K562 (cell line): ENCODE measurements at regions not wholly inside any gene's neighbourhood (a gene's known extent, or its start where the extent isn't known, plus 50 kb on each side); places are given as distances from the start of the nearest gene placed in this dataset.

Source experiments
- ARID1B ChIP-seq: fragments of 450-650 bp; IDR thresholded peaks from 2 replicates; pipeline ENCODE4 v1.6.1; 2016; ENCODE audit warnings: antibody characterized with exemption, mild to moderate bottlenecking, inconsistent platforms
- FOXK2 ChIP-seq, 2 experiments: fragments of 450-650 bp; IDR thresholded peaks in 1 of 2; conservative IDR thresholded peaks in 1 of 2; 2 replicates each; pipeline ENCODE4 v1.6.1; 2016; ENCODE audit warnings: low read depth in 2 of 2, mild to moderate bottlenecking in 1 of 2
- ZNF785 ChIP-seq: fragments of 250-450 bp; sonication (Bioruptor Pico); IDR thresholded peaks from 2 replicates; pipeline ENCODE4 v1.4.0; 2020; ENCODE audit warnings: mild to moderate bottlenecking
- TF ChIP-seq, protein P1 (sequence below): fragments of 200-600 bp; sonication (generic); IDR thresholded peaks from one replicate; pipeline ENCODE4 v1.6.1; 2012; ENCODE audit warnings: mild to moderate bottlenecking, low read depth, low read length, inconsistent platforms

- TF ChIP-seq, protein P1, sequence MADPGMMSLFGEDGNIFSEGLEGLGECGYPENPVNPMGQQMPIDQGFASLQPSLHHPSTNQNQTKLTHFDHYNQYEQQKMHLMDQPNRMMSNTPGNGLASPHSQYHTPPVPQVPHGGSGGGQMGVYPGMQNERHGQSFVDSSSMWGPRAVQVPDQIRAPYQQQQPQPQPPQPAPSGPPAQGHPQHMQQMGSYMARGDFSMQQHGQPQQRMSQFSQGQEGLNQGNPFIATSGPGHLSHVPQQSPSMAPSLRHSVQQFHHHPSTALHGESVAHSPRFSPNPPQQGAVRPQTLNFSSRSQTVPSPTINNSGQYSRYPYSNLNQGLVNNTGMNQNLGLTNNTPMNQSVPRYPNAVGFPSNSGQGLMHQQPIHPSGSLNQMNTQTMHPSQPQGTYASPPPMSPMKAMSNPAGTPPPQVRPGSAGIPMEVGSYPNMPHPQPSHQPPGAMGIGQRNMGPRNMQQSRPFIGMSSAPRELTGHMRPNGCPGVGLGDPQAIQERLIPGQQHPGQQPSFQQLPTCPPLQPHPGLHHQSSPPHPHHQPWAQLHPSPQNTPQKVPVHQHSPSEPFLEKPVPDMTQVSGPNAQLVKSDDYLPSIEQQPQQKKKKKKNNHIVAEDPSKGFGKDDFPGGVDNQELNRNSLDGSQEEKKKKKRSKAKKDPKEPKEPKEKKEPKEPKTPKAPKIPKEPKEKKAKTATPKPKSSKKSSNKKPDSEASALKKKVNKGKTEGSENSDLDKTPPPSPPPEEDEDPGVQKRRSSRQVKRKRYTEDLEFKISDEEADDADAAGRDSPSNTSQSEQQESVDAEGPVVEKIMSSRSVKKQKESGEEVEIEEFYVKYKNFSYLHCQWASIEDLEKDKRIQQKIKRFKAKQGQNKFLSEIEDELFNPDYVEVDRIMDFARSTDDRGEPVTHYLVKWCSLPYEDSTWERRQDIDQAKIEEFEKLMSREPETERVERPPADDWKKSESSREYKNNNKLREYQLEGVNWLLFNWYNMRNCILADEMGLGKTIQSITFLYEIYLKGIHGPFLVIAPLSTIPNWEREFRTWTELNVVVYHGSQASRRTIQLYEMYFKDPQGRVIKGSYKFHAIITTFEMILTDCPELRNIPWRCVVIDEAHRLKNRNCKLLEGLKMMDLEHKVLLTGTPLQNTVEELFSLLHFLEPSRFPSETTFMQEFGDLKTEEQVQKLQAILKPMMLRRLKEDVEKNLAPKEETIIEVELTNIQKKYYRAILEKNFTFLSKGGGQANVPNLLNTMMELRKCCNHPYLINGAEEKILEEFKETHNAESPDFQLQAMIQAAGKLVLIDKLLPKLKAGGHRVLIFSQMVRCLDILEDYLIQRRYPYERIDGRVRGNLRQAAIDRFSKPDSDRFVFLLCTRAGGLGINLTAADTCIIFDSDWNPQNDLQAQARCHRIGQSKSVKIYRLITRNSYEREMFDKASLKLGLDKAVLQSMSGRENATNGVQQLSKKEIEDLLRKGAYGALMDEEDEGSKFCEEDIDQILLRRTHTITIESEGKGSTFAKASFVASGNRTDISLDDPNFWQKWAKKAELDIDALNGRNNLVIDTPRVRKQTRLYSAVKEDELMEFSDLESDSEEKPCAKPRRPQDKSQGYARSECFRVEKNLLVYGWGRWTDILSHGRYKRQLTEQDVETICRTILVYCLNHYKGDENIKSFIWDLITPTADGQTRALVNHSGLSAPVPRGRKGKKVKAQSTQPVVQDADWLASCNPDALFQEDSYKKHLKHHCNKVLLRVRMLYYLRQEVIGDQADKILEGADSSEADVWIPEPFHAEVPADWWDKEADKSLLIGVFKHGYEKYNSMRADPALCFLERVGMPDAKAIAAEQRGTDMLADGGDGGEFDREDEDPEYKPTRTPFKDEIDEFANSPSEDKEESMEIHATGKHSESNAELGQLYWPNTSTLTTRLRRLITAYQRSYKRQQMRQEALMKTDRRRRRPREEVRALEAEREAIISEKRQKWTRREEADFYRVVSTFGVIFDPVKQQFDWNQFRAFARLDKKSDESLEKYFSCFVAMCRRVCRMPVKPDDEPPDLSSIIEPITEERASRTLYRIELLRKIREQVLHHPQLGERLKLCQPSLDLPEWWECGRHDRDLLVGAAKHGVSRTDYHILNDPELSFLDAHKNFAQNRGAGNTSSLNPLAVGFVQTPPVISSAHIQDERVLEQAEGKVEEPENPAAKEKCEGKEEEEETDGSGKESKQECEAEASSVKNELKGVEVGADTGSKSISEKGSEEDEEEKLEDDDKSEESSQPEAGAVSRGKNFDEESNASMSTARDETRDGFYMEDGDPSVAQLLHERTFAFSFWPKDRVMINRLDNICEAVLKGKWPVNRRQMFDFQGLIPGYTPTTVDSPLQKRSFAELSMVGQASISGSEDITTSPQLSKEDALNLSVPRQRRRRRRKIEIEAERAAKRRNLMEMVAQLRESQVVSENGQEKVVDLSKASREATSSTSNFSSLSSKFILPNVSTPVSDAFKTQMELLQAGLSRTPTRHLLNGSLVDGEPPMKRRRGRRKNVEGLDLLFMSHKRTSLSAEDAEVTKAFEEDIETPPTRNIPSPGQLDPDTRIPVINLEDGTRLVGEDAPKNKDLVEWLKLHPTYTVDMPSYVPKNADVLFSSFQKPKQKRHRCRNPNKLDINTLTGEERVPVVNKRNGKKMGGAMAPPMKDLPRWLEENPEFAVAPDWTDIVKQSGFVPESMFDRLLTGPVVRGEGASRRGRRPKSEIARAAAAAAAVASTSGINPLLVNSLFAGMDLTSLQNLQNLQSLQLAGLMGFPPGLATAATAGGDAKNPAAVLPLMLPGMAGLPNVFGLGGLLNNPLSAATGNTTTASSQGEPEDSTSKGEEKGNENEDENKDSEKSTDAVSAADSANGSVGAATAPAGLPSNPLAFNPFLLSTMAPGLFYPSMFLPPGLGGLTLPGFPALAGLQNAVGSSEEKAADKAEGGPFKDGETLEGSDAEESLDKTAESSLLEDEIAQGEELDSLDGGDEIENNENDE = no peak
- no peak for TF ChIP-seq FOXK2 (conservative IDR thresholded peaks at IDR 0.05 in 1 of 2, IDR thresholded peaks at IDR 0.05 in 1 of 2; ENCODE audit: low read depth in 2 of 2)
- TF ChIP-seq ARID1B = no peak
- TF ChIP-seq ZNF785 = no peak
Observed at GRCh38 chr12:73106296-73106695, 834.1 kb downstream of the TRHDE start (continued).
